Lower lobe of right lung (tissue), 2 donors: ENCODE measurements at regions not wholly inside any gene's neighbourhood (a gene's known extent, or its start where the extent isn't known, plus 50 kb on each side); places are given as distances from the start of the nearest gene placed in this dataset.
"Not testable (repeated sequence)": the region's sequence is repeated elsewhere in the genome, so short reads cannot be mapped to it uniquely, and the experiment has no call there.

Experiments used
- ATAC-seq, 2 donors: fragments of 200-7000 bp; cut with Tn5 transposase; one replicate each; pipeline ENCODE4 v1.9.1; 2020 to 2022; ENCODE audit warnings: mild to moderate bottlenecking in 2 of 2, moderate library complexity in 2 of 2
- DNase-seq: peaks from one replicate; pipeline ENCODE4 v3.0.0-alpha.2; 2020
- H3K27ac ChIP-seq: fragments of 200-600 bp; one replicate; pipeline ENCODE4 v1.8.0; 2022
- H3K27me3 ChIP-seq: fragments of 200-600 bp; one replicate; pipeline ENCODE4 v1.8.0; 2022; ENCODE audit warnings: low read depth
- H3K36me3 ChIP-seq: fragments of 200-600 bp; one replicate; pipeline ENCODE4 v1.8.0; 2022; ENCODE audit warnings: mild to moderate bottlenecking
- H3K4me1 ChIP-seq: fragments of 200-600 bp; one replicate; pipeline ENCODE4 v1.8.0; 2022
- H3K4me3 ChIP-seq: fragments of 200-600 bp; one replicate; pipeline ENCODE4 v1.8.0; 2022; ENCODE audit warnings: mild to moderate bottlenecking
- H3K9me3 ChIP-seq: fragments of 200-600 bp; one replicate; pipeline ENCODE4 v1.8.0; 2022
- intact Hi-C: fragments of 100-400 bp; cut with DNase I; formaldehyde crosslinking; loops from one replicate; pipeline ENCODE4 v1.11.0; 2022
- TF ChIP-seq, protein P1 (sequence below): fragments of 200-600 bp; IDR thresholded peaks from one replicate; pipeline ENCODE4 v1.8.0; 2022; ENCODE audit warnings: antibody characterized with exemption, mild to moderate bottlenecking
- donor health status: DM: no; HTN: yes; CAD: no; lungs with severe emphysema.

DNA sequence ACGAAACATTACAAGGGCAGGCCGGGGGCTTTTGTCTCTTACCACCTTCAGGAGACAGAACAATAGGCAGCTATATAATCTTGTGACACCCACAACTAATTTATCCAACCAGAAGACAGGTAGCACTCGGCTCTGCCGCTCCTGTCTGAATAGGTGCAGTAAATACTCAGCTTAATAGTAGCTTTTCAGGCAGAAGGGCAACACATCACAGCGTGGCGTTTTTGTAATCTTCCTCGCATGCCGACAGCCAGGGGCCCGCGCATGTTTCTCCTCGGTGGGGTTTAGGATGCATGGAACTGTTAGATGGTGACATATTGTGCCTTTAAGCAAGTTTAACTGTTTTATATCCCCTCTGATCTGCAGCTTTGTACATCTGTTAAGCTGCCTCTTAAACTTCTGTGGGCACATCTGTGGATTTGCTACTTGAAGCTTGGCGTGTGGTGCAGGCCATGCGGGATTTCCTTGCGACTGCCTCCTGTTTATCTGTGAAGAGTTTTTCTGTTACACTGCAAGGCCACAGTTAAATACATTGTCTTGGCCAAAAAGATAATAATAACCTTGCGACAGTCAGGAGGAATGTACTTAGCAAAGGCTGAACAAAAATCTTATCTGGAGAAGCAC, 123.2 kb upstream of the BNIP2 start:
- DNase-seq (no peak), ATAC-seq (no peak)
- TF ChIP-seq, protein P1, sequence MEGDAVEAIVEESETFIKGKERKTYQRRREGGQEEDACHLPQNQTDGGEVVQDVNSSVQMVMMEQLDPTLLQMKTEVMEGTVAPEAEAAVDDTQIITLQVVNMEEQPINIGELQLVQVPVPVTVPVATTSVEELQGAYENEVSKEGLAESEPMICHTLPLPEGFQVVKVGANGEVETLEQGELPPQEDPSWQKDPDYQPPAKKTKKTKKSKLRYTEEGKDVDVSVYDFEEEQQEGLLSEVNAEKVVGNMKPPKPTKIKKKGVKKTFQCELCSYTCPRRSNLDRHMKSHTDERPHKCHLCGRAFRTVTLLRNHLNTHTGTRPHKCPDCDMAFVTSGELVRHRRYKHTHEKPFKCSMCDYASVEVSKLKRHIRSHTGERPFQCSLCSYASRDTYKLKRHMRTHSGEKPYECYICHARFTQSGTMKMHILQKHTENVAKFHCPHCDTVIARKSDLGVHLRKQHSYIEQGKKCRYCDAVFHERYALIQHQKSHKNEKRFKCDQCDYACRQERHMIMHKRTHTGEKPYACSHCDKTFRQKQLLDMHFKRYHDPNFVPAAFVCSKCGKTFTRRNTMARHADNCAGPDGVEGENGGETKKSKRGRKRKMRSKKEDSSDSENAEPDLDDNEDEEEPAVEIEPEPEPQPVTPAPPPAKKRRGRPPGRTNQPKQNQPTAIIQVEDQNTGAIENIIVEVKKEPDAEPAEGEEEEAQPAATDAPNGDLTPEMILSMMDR = no peak
- H3K4me3 ChIP-seq = no peak overlapping the region
- no peak overlapping the region for H3K27ac ChIP-seq
- no peaks in the 10 kb centered on the region for H3K4me1 ChIP-seq
- H3K9me3 ChIP-seq = no peaks in the 10 kb centered on the region
- no peaks in the 10 kb centered on the region for H3K36me3 ChIP-seq
- H3K27me3 ChIP-seq = peaks cover 9% of the 10 kb centered on the region
- intact Hi-C loops = no loop called here

DNA sequence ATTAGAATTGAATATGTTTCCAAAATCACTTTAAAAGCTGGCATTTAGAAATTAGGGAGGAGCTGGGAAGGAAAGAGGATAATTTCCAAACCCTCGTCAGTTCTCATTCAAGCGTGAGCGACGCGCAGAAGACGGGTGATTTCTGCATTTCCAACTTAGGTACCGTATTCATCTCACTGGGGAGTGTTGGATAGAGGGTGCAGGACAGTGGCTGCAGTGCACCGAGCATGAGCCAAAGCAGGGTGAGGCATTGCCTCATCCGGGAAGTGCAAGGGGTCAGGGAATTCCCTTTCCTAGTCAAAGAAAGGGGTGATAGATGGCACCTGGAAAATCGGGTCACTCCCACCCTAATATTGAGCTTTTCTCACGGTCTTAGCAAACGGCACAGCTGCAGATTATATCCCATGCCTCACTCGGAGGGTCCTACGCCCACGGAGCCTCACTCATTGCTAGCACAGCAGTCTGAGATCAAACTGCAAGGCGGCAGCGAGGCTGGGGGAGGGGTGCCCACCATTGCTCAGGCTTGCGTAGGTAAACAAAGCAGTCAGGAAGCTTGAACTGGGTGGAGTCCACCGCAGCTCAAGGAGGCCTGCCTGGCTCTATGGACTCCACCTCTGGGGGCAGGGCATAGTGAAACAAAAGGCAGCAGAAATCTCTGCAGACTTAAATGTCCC, 114.3 kb upstream of the BNIP2 start:
- H3K4me1 ChIP-seq, intact Hi-C loops, H3K27me3 ChIP-seq, H3K9me3 ChIP-seq, H3K36me3 ChIP-seq, ATAC-seq: not testable (repeated sequence)
- peak overlapping the region; percentile 36 for H3K27ac ChIP-seq
- peak overlapping the region; percentile 38 for H3K4me3 ChIP-seq
- peak; percentile 54 for DNase-seq

DNA sequence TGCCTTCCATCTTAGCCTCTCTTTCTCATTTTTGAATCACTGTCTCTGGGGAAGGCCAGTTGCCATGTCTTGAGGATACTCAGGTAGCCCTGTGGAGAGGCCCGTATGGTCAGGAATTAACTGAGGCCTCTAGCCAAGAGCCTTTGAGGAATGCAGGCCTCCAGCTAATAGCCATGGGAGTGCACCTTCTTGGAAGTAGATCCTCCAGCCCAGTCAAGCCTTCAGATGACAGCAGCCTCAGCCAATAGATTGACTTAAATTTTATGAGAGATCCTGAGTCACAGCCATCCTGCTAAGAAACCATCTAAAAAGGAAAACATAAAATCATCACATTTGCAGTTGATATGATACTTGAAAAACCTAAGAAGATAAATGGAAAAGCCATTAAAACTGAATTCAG, 112.5 kb upstream of the BNIP2 start:
- no peaks in the 10 kb centered on the region for H3K9me3 ChIP-seq
- no peak overlapping the region for H3K27ac ChIP-seq
- intact Hi-C loops = no loop called here
- H3K4me1 ChIP-seq = no peaks in the 10 kb centered on the region
- TF ChIP-seq, protein P1 = no peak
- H3K27me3 ChIP-seq = no peaks in the 10 kb centered on the region
- DNase-seq (no peak), ATAC-seq (no peak)
- no peaks in the 10 kb centered on the region for H3K36me3 ChIP-seq
- no peak overlapping the region for H3K4me3 ChIP-seq

DNA sequence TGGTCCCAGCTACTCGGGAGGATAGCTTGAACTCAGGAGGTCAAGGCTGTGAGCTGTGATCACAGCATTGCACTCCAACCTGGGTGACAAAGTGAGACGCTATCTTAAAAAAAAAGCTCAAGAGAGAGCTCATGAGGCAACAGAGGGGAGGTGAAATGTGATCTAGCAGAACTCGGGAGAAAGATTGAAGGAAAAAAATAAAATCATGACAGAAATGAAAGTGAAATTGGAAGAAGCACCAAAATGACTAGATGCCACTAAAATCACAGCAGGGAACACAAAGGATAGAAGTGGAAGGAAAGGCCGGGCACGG, 109.4 kb upstream of the BNIP2 start:
- Histone ChIP-seq H3K4me3 (no peak overlapping the region), H3K27me3 (no peaks in the 10 kb centered on the region), H3K36me3 (no peaks in the 10 kb centered on the region), H3K27ac (no peak overlapping the region), H3K4me1 (no peaks in the 10 kb centered on the region), H3K9me3 (no peaks in the 10 kb centered on the region)
- TF ChIP-seq, protein P1 = no peak
- DNase-seq (no peak), ATAC-seq (no peak)
- intact Hi-C loops = no loop called here

DNA sequence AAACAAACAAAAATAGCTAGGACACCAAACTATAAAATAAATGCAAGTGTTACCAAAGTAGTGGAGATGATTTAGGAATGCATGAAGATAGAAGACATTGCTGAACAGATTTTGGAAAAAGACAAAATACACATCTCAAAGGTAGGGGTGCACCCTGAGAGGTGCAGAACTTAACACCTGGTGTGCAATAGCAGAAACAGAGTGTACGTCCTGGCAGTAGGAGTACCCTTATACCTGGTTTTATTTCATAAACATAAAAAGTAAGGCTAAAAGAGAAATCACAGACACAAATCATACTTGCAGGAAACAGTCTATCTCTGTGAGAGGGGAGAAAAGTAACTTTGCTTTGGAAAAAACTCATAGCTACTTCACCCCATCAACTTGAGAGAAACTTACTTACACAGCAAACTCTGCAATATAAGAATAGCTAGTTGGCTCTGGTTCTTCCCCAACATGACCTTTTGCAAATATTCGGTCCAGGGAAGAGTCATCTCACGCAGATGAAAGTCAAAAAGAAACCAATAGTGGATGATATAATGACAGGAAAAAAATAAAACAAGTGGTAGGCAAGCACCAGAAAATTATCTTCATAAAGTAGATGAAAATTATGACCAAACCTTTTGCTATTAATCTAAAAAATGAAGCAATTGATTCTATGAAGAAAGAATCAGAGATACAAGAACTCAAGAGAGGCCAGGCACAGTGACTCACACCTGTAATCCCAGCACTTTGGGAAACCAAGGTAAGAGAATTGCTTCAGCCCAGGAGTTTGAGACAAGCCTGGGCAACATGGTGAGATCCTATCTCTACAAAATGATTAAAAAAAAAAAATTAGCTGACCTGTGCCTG, 108.9 kb upstream of the BNIP2 start:
- no peak for DNase-seq
- H3K4me1 ChIP-seq = no peaks in the 10 kb centered on the region

More for the DNA sequence above, 108.9 kb upstream of the BNIP2 start:
- no peak for ATAC-seq
- Histone ChIP-seq H3K27ac (no peak overlapping the region), H3K4me3 (no peak overlapping the region), H3K27me3 (no peaks in the 10 kb centered on the region), H3K9me3 (no peaks in the 10 kb centered on the region), H3K36me3 (no peaks in the 10 kb centered on the region)
- TF ChIP-seq, protein P1 = no peak
- intact Hi-C loops = no loop called here
